PFSK-1 (cell line): ENCODE measurements at regions not wholly inside any gene's neighbourhood (a gene's known extent, or its start where the extent isn't known, plus 50 kb on each side); places are given as distances from the start of the nearest gene placed in this dataset.

Source experiments
- FOXP2 ChIP-seq: optimal IDR thresholded peaks from 2 replicates; pipeline ENCODE3; 2011; ENCODE audit warnings: borderline replicate concordance, control low read depth, inconsistent platforms; ENCODE audit not compliant: insufficient read depth; ENCODE audit errors: extremely low read length, extremely low read depth
- POLR2AphosphoS5 ChIP-seq: IDR thresholded peaks from 2 replicates; pipeline ENCODE4 v1.6.1; 2012; ENCODE audit warnings: low read depth, mild to moderate bottlenecking, control low read depth, low read length, moderate library complexity
- SIN3A ChIP-seq: IDR thresholded peaks from 2 replicates; pipeline ENCODE4 v1.6.1; 2012; ENCODE audit warnings: mild to moderate bottlenecking, low read length, moderate library complexity, borderline replicate concordance; ENCODE audit not compliant: insufficient read depth
- TAF1 ChIP-seq: IDR thresholded peaks from 2 replicates; pipeline ENCODE4 v1.6.1; 2012; ENCODE audit warnings: low read length, control low read depth, borderline replicate concordance; ENCODE audit not compliant: insufficient read depth
- TF ChIP-seq, protein P1 (sequence below), 2 experiments: IDR thresholded peaks; 2 replicates each; pipeline versions ENCODE4 v1.6.1 to v1.8.0; 2011 to 2012; ENCODE audit warnings: low read depth in 2 of 2, low read length in 2 of 2, control low read depth in 1 of 2, inconsistent platforms in 1 of 2, mild to moderate bottlenecking in 1 of 2, moderate library complexity in 1 of 2; ENCODE audit not compliant: insufficient read depth in 1 of 2

DNA sequence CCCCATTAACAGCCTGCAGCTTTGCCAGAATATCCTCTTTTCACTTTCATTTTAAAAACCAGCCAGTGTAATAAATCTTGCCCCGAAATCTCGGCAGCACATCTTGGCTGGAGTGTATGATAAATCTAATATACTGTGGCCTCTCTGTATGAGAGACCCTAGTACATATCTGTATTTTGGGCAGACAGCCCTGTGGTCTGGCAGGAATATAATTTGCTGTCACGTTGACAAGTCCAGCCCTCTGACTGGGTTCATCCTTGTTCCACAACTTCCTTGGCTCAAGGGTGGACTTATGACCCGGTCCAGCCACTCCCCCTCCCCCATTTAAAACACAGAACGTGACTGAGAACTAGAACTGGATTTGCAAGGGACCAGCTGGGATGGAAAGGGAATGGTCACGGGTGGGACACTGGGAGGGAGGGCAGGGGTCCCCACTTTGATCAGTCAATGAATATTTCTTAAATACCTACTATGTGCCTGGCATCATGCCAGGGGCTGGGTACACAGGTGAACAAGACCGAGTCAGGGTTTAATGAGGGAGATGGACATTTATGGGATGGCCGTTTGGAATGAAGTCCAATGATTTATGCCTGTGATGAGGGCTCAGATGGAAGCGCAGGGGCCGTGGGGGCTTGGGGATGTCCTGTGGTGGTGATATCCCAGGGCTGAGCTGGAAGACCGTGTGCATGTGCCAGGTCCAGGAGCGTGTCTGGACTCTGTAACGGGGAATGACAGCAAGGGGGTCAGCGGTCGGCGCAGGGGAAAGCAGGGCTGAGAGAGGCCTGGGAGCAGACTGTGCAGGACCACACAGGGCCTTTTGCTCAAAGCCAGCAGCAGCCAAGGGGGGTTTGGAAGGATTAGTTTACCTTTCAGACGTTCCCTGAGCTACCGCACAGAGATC is 190.5 kb downstream of the PHETA1 start:
- TF ChIP-seq, protein P1, sequence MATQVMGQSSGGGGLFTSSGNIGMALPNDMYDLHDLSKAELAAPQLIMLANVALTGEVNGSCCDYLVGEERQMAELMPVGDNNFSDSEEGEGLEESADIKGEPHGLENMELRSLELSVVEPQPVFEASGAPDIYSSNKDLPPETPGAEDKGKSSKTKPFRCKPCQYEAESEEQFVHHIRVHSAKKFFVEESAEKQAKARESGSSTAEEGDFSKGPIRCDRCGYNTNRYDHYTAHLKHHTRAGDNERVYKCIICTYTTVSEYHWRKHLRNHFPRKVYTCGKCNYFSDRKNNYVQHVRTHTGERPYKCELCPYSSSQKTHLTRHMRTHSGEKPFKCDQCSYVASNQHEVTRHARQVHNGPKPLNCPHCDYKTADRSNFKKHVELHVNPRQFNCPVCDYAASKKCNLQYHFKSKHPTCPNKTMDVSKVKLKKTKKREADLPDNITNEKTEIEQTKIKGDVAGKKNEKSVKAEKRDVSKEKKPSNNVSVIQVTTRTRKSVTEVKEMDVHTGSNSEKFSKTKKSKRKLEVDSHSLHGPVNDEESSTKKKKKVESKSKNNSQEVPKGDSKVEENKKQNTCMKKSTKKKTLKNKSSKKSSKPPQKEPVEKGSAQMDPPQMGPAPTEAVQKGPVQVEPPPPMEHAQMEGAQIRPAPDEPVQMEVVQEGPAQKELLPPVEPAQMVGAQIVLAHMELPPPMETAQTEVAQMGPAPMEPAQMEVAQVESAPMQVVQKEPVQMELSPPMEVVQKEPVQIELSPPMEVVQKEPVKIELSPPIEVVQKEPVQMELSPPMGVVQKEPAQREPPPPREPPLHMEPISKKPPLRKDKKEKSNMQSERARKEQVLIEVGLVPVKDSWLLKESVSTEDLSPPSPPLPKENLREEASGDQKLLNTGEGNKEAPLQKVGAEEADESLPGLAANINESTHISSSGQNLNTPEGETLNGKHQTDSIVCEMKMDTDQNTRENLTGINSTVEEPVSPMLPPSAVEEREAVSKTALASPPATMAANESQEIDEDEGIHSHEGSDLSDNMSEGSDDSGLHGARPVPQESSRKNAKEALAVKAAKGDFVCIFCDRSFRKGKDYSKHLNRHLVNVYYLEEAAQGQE (IDR thresholded peaks at IDR 0.05; ENCODE audit: insufficient read depth in 1 of 2, low read depth in 2 of 2, low read length in 2 of 2) = no peak
- no peak for TF ChIP-seq TAF1
- TF ChIP-seq SIN3A = no peak
- no peak for TF ChIP-seq FOXP2
- TF ChIP-seq POLR2AphosphoS5 = no peak

DNA sequence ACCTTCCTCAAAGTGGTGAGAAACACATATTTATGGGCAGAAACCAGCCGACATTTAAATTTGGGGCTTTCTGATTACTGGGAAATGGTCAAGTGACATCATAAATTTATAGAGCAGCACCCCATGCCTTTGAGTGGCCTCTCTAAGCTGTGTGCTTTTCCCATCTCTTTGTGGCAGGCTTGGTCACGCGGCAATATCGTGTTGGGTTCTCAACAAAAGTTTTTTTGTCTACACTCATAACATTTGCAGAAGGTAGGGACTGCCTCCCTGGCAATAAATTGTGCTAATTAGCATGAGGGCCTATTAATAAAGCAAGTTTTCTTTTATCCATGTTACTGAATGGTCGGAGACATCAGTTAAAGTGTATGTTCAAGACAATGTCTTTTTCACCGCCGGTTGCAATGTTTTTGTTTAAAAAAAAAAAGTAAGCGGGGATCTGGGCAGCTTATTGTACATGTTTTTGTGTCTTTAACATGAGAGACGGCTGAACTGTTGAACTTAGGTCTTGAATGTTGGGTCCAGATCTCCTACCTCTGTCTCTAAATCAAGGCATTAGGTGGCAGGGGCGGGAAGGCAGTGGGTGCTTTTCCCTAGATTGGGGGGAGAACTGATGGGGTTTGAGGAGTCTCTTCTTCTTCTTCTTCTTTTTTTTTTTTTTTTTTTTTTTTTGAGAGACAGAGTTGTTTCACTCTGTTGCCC is 193.3 kb downstream of the PHETA1 start:
- TF ChIP-seq SIN3A = no peak
- no peak for TF ChIP-seq POLR2AphosphoS5
- no peak for TF ChIP-seq TAF1
- TF ChIP-seq, protein P1 (IDR thresholded peaks at IDR 0.05; ENCODE audit: insufficient read depth in 1 of 2, low read depth in 2 of 2, low read length in 2 of 2) = no peak
- no peak for TF ChIP-seq FOXP2

DNA sequence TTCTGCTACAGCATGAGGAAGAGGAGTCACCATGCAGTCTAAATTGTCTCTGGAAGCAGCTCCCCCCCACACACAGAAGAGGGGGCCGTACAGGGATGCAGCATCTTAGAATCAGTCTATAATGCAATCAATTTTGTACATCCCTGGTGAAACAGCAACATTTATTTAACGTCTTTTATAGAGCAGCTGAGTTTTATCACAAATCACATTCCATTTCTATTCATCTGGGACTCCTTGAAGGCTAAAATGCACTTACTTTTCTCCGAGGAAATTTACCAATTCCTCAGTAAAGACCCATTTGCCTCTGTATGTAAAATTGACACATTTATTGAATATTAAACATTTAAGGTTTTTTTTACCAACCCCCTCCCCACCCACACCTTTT is 193.9 kb downstream of the PHETA1 start:
- TF ChIP-seq POLR2AphosphoS5 (no peak), FOXP2 (no peak), TAF1 (no peak), SIN3A (no peak)
- TF ChIP-seq, protein P1 (IDR thresholded peaks at IDR 0.05; ENCODE audit: insufficient read depth in 1 of 2, low read depth in 2 of 2, low read length in 2 of 2) = no peak

DNA sequence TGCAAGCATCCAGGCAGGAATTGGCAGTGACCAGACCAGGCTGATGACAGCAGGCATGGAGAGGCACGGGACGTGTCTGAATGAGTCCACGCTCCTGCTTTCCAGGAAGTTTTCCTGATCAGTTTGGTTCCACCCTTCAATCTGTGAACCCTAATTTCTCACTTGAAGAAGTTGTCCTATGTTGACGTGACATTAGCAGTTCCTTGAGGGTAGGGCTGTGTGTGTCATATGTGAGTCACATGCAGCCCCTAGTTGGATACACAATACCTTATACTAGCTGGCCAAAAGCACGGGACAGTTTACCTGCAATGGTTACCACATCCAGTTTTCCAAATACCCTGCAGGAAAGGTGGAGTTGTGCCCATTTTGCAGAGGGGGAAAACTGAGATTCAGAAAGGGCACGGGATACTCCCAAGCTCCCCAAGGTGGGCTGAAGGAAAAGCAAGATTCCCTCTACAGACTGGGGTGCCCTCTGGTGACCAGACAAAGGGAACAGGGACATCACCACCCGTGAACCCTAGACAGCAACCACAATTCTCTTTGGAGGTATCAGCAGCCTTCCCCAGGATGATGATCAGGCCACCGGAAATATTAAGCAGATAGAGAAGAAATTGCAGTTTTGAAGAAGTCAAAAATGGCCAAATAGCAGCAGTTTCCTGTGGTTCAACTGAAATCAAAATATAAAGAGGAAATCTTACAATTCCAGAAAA is 194.5 kb downstream of the PHETA1 start:
- TF ChIP-seq SIN3A = no peak
- TF ChIP-seq TAF1 = no peak
- TF ChIP-seq FOXP2 = no peak
- TF ChIP-seq POLR2AphosphoS5 = no peak
- TF ChIP-seq, protein P1 (IDR thresholded peaks at IDR 0.05; ENCODE audit: insufficient read depth in 1 of 2, low read depth in 2 of 2, low read length in 2 of 2) = no peak

DNA sequence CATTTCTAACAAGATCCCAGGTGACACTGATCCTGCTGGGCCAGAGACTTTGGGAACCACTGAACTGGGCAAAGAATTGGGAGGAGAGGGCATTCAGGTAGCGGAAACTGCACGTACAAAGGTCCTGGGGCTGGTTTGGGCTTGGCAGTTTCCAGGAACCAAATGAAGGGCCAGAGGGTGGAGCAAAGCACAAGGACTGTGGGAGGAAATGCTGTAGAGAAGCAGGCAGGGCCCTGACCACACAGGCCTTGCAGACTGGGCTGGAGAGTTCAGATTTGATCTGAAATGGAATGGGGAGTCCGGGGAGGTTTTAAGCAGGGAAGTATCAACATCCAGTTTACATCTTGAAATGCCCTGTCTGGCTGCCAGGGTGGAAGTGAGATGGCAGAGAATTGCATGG is 195.1 kb downstream of the PHETA1 start:
- TF ChIP-seq FOXP2 (no peak), POLR2AphosphoS5 (no peak)
